Umbilical cord (tissue), 1 donor: ENCODE measurements at regions not wholly inside any gene's neighbourhood (a gene's known extent, or its start where the extent isn't known, plus 50 kb on each side); places are given as distances from the start of the nearest gene placed in this dataset.
A peak's percentile ranks its signal among the peaks of the same experiment; 100 is the strongest.

Experiments used
- DNase-seq: peaks from one replicate; pipeline ENCODE4 v3.0.0-alpha.2; 2015; ENCODE audit warnings: low spot score

DNA sequence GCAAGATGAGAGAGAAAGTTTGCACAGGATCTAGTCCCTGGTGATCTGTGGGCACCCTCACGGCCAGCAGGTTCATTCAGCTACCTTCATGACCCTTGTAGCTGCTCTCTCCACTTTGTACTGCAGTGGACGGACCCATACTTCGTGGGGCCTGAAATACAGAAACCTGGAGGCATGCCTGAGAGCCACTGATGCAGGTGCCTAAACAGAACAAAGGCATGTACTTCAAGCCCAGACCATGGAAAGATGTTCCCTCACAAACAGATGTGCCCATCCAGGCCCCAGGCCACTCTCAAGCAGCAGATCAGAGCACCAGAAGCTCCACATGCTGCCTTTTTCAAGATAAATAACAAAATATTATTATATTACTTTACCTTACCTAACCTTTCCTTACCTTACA, 1629.0 kb downstream of the ARAP2 start:
- DNase-seq, result no peak

DNA sequence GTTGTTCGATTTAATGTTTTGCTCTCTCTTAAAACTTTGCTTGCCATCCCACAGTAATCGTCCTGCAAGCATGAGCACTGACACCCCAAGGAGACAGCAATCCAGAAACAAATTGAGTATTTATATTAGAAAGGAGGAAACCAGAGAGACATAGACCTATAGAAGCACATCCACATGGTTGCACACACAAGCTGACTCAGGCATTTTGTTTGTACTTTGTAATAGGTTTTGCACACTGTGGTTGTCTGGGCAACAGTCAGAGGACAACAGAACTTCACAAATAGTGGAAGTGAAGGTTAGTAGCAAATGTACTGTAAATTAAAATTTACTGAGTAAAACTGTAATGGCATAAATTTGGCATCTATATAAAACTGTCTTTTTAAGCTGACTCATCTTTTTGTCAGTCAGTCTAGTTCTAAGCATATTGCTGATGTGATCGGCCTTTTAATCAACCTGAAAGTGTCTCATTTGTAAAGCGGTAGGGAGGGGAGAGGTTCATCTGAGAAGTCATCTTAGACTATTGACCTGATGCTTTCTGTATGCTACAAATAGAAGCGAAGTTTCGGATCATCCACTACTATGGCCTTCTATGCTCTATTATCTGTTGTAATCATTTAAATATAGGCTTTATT, 1624.7 kb downstream of the ARAP2 start:
- DNase-seq, result peak; percentile 28

DNA sequence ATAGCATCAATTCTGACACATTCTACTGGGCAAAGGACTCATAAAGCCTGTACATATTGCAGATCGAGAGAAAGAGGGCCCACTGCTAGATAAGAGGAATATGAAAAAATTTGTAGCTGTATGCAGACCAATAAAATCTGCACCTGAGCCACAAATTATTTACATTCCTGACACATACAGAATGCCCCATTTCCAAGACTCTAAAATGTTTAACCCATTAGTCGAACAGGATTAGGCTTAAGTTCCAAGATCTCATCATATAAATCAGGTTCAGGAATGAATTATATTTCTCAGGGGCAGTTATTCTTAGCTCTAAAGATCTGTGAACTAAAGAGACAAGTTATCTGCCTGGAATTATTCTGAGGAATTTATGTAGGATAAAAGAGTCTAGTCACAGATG, 1615.8 kb downstream of the ARAP2 start:
- peak; percentile 82 for DNase-seq

DNA sequence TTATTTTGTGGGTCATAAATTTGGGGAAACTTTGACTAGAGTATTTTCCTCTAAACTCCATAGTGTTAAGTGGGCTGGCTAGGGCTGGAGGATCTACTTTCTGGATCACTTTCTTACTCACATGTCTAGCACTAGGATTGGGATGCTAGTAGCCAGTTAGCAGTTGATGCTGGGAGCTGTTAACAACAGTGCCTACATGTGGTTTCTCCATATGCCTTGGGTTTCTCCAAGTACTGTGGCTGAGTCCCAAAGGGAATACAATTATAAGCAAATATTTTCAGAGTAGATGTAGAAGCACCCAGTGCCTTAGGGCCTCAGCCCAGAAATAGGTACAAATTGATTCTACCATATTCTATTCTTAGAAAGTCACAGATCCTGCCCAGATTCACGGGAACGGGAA, 1614.9 kb downstream of the ARAP2 start:
- DNase-seq, result no peak

DNA sequence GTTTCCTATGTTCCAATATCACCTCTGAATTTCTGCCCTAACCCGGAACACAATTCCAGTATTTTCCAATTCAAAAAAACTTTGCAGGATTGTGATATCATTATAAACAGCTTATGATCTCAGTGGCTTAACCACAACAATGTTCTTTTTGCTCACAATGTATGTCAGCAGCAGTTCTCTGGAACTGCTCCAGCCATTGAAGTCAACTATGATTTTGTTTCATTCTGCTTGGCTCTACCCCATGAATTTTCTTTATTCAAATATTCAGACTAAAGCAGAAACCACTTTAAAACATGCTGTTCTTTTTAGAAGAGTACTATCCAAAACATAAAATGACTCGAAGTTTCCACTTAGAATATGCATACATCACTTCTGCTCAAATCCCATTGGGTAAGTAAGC, 1611.1 kb downstream of the ARAP2 start:
- no peak for DNase-seq

DNA sequence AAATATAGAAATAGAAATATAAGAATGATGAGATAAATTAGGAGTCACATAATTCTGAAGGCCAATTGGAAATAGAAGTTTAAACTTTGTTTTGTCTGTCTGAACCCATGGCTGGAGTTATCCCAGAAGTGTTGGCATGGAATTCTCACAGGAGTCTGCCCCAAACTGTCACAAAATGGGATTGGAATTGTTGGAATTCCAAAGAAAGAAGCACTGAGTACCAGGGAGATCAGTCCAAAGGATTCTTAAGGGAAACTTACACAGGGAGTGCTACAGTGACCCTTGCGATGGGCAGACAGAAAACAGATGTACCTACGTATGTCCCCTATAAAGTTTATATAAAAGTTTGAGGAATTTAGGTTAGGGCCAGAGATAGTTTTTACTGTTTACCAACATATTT, 1607.7 kb downstream of the ARAP2 start:
- DNase-seq, result no peak

DNA sequence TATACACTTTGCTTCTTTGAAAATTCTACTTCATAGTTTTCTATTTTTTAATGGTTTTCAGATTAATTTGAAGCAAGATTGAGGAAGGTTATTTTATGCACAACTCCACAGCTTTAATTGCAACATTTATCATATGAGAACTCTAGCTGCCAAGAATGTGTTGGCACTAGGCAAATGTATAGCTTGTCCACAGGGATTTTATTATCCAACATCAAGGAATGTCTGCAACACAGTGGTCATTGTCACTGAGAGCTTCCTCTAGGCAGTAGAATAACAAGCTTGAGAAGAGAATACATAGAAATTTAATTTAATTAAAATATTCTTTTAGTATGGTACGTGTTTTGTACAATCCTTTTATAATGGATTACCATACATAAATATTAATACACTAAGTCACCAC, 1600.8 kb downstream of the ARAP2 start:
- DNase-seq, result no peak

DNA sequence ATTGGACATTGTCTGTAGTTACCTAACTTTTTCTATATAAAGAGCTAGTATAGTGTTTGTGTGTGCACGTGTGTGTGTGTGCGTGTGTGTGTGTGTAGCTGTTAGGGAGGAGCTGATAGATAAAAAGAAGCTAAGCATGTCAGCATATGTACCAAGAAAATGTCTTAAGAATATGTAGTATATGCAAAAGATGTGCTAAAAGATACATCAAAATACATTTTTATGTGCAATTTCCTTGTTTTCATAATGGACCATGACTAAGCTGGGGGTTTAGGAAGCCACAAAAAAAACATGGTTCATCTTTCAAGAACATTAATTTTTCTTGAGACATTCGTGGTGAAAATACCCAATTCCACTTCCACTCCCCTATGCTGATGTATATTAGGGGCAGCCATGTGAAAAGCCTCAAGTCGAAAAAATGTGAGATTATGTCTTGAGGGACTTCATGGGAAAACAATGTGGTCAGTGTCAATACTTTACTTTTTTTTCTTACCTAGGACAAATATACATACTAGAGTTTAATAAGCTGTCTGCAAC, 1599.7 kb downstream of the ARAP2 start:
- no peak for DNase-seq

DNA sequence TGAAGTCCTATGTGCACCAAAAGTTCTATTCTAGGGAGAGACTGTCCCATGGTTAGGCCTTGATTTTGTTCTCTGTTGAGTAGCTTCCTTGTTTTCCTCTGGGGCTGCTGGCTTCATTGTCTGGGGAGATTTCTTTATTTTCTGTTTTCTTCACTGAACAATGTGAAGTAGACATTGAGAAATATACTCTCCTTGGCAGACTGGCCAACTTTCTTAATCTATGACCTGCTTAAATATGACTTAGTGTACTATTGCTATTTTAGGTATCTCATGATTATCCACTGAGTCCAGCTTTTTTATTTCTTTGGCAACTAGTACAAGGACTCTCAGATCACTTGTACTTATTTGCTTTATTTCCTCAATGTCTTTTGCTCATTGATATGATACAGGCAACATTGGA, 1594.6 kb downstream of the ARAP2 start:
- DNase-seq, result peak; percentile 30

DNA sequence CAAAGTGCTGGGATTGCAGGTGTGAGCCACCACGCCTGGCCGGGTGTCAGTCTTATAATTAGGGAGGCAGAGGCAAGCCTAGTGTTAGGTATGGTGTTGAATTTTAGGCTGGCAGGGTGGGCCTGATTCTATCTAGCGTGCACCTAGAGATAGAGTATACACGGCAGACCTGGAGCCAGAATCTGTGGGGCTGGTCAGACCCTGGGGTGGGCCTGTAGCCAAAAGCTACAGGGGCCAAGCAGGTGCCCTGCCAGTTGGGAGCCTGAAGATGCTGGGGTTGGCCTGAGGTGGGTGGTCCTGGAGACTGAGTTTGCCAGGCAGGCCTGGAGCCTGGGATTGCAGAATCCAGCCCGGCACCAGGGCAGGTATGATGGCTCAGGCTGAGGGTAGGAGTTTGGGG, 1580.3 kb downstream of the ARAP2 start:
- DNase-seq, result no peak

DNA sequence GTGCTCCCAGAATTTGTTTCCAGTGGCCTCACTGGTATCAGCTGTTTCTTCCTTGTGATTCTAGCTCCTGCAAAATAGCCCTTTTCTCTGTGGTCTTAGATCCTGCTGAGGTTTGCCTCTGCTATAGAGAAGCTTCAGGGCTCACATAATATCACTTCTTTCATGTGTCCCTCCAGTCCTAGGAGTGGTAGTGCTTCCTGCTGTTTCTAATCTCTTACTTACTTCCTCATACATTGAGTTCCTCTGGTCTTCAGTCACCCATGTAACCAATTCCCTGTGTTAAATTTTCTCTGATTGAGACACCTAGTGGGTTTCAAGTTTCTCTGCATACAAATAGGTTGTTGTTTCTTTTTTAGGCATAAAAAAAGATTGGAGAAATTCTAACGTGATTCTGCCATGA, 1567.9 kb downstream of the ARAP2 start:
- DNase-seq, result peak; percentile 1

DNA sequence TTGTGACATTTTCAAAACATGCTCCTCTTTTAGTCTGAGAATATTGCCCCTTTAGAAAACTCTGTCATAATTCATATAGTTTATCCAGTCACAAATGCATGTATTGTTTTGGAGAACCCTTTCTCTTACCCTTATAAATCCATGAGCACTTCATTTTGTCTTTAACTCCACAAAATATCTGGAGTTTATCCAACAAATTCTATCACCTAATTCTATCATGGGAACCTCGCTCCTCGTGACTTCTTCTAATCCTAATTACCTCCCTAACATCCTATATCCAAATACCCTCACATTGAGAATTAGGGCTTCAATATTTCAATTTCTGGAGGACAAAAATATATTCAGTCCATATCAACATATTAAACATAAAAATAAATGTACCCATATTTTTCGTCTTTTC, 1565.9 kb downstream of the ARAP2 start:
- no peak for DNase-seq

DNA sequence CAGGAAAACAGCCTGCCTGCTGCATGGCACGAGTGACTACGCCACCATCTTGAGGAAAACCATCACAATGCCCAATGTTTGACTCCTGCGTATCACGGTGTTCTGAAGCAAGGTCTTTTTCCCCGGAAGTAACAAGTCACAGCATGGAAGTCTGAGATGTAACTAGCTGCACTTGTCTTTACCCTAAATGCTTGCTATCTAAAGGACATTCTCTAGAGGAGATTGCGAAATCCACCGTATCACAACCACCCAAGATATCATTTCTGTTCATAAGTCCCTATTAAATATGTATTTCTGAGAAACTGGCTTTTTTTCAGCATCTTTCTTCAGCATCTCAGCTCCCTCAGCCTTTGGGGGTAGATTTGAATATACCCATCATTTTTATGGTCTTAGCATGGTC, 1565.1 kb downstream of the ARAP2 start:
- no peak for DNase-seq

DNA sequence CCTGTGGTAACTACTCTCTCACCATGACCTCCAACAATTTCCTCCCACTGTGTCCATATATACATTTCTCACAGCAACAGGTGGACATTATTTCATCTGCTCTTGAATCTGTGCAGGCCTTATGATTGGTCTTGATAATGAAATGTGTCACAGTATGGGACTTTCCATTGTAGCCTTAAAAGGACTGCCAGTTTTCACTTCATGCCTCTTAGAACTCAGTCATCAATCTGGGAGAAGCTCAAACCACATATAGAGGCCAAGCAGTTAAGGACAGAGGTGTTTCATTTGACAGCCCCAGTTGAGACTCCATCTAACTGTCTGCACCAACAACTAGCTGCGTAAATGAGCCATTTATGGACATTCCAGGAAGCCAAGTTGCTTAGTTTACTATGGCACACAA, 1534.8 kb downstream of the ARAP2 start:
- DNase-seq, result no peak

DNA sequence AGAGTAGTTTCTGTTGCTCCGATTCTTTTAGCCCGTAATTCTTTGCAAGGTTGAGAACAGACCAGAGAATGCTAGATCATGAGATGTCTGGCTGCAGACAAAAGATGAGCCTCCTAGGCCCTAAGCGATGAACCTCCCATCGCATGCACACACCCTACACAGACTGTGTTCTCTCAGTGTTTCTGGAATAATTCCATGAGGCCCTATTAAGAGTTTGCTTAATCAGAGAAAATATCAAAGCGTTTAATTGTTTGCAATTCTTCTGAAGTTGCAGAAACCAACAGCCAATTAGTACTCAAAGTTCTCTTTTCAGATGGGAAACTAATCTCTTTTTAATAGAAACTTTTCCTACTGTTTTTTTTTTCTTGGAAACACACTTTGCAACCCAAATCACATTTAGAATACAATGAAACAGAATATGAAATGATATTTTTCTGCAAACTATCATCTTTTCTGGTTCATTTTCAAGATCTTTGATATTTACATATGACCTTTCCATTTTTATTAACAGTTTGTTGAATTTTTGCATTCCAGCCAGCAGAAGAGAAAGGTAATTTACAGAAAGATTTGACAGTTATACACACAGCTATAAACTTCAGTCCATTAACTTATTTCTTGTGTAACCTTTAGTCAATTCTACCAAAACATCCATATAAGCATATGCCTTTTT, 1525.6 kb downstream of the ARAP2 start:
- no peak for DNase-seq

DNA sequence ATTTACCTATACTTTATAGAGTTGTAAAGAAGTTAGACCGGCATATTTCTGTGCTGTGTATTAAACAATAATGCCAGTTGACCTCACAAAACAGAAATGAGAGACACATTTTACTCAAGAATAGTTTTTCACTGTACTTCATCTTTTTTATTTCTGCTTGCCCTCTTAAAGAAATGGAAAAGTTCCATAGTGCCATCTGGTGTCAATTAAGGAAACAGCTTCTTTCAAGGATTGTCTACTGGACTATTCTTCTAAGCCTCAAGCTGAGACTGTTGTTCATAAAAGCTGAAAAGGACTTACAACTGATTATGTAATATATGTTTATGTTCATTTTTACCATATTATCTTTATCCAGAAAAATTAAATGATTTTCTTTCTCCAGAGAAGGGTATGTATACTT, 1523.7 kb downstream of the ARAP2 start:
- DNase-seq, result peak; percentile 84

DNA sequence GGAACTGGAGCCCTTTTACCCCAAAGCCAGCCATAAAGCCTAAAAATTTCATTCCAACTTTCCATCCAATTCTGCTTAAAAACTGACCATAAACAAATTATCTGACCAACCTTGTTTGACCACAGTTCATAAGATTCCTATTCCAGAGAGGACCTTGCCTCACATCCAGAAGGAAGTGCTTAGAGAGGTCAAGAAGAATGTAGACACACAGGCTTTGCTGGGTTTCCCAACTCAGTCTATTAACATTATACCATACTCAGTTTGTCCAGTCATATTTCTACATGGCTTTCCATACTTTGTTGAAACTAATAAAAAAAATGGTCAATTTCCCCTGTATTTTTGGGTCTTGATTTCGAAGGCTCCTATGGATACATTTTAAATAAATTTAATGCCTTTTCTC, 1522.5 kb downstream of the ARAP2 start:
- DNase-seq, result no peak

DNA sequence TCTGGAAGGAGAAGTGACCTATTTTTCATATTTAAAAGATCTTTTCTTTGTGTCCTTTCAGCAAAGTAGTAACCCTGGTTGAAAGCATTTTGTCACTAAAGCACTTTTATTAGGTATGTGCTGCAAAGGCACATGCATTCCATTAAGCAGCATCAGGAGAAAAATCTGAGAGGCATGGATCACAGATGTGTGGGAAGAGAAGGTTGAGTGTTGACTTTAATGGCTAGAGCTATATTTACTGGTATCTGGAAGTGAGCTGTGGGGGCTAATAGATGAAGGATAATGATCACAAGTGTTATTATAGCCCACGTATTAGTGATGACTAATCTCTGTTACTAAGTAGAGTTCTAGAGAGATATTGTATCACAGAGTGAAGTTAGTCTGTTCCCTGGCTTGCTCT, 1520.7 kb downstream of the ARAP2 start:
- no peak for DNase-seq

DNA sequence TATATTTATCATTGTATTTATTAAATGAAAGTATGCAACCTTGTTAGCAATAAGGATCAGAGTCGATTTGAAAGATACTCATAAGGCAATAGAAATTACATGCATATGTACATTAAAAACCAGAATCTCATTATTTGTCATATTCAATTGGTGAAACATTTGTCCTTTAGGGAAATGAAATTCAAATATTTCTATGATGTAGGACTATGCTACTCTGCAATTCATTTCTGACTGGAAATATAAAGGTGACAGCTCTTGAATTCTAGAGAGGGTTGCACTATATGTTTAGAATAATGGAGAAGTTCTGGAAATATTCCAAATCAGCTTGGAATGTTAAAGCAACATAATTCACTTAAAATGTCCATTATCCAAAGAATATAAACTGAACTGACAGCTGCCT, 1519.8 kb downstream of the ARAP2 start:
- no peak for DNase-seq

DNA sequence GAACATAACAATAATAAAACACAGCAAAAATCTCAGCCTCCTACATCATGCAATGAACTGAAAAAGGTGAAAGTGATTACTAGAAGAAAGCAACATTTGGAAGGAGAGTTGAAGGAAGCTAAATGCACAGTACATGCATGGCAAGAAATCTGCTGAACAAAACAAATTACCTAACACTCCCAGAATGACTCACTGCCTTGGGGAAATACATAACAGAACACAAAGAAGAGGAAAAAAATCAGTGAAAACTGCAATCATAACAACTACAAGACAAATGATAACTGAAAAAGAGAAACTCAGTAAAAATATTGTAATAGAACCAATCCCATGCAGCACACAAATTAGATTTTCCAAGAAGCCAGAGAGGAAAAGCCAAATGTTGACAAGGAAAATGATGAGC, 1513.2 kb downstream of the ARAP2 start:
- peak; percentile 25 for DNase-seq

DNA sequence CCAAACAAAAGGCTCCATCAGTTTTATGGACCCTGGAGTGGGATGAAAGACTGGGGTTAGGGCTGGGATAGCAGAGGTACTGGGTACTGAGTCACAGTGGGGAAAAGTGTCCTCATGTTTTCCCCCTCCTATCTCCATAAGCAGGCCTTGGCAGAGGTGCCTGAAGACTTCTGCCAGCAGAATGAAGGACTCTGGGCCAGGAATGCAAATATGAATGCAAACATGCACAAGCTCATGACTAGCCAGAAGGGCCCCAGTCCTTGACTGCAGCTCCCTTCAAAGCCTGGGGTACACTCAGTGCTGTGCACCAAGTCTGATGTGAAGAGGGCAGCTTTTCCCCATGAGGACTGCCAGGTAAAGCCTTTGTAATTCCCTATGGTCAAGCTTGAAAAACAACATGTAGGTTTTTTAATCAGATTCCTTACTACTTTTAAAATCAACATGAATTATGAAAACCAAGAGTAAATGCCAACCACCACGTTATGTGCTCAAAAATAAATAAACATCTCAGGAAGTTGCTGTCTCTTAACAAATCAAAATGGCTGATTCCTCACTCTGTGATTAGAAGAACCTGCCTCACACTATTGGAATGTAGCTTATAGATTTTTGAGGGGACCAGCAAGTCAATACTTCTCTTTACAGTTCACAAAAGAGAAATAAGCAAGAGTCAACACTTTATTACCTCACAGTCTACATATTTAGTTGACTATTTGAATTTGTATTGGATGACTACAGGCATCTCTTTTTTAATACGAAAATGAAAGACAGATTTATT, 1512.0 kb downstream of the ARAP2 start:
- no peak for DNase-seq

DNA sequence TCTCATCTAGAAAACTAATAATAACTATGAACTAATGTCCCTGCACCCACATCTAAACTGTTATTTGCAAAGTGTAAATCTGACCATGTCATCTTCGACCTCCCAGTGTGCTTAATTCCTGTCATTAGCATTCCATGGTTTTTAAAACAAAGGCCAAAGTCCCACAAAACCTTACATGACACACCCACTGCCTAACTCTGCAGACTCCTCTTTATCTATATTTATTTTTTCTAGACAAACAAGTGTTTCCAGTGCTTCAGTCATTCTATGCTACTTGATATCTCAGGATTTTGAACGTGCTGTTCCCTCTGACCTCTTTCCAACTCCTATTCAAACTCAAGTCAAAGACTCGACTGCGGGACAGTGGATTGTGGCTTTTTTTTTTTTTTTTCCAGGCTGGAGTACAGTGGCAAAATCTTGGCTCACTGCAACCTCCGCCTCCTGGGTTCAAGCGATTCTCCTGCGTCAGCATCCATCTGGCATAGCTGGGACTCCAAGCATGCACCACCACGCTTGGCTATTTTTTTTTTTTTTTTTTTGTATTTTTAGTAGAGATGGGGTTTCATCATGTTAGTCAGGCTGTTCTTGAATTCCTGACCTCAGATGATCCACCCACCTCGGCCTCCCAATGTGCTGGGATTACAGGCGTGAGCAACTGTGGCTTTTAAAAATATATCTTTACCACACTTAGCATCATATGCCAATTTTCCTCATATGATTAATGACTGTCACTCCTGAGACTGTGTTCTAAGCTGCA, 1511.0 kb downstream of the ARAP2 start:
- no peak for DNase-seq
